ENCODE measurements at regions not wholly inside any gene's neighbourhood (a gene's known extent, or its start where the extent isn't known, plus 50 kb on each side); places are given as distances from the start of the nearest gene placed in this dataset.

GRCh38 chr3:110744723-110745122 is 326.9 kb upstream of the NECTIN3 start:
- TF ChIP-seq ZBTB7A (IDR thresholded peaks at IDR 0.05; ENCODE audit: low read depth) (no peak), NFIC (IDR thresholded peaks at IDR 0.05) (no peak)
- TF ChIP-seq, protein P1, sequence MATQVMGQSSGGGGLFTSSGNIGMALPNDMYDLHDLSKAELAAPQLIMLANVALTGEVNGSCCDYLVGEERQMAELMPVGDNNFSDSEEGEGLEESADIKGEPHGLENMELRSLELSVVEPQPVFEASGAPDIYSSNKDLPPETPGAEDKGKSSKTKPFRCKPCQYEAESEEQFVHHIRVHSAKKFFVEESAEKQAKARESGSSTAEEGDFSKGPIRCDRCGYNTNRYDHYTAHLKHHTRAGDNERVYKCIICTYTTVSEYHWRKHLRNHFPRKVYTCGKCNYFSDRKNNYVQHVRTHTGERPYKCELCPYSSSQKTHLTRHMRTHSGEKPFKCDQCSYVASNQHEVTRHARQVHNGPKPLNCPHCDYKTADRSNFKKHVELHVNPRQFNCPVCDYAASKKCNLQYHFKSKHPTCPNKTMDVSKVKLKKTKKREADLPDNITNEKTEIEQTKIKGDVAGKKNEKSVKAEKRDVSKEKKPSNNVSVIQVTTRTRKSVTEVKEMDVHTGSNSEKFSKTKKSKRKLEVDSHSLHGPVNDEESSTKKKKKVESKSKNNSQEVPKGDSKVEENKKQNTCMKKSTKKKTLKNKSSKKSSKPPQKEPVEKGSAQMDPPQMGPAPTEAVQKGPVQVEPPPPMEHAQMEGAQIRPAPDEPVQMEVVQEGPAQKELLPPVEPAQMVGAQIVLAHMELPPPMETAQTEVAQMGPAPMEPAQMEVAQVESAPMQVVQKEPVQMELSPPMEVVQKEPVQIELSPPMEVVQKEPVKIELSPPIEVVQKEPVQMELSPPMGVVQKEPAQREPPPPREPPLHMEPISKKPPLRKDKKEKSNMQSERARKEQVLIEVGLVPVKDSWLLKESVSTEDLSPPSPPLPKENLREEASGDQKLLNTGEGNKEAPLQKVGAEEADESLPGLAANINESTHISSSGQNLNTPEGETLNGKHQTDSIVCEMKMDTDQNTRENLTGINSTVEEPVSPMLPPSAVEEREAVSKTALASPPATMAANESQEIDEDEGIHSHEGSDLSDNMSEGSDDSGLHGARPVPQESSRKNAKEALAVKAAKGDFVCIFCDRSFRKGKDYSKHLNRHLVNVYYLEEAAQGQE (IDR thresholded peaks at IDR 0.05; ENCODE audit: low read depth), result no peak

DNA sequence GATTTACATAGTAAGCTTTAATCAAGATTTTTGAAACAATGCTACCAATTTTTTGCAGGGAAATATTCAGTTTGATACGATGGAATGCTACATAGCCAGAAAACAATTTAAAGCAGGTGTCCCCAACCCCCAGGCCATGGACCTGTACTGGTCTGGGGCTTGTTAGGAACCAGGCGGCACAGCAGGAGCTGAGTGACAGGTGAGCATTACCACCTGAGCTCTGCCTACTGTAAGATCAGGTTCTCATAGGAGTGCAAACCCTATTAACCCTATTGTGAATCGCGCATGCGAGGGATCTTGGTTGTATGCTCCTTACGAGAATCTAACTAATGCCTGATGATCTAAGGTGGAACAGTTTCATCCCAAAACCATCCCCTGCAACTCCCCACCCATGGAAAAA is 322.6 kb upstream of the NECTIN3 start:
- TF ChIP-seq ZBTB7A (IDR thresholded peaks at IDR 0.05; ENCODE audit: low read depth) (no peak), TCF12 (IDR thresholded peaks at IDR 0.05; ENCODE audit: low read depth) (no peak), MAX (IDR thresholded peaks at IDR 0.05) (no peak), CEBPB (IDR thresholded peaks at IDR 0.05) (no peak), RAD21 (IDR thresholded peaks at IDR 0.05; ENCODE audit: low read depth) (no peak), YY1 (IDR thresholded peaks at IDR 0.05; ENCODE audit: low read depth) (no peak), EGR1 (IDR thresholded peaks at IDR 0.05) (no peak), EP300 (IDR thresholded peaks at IDR 0.05; ENCODE audit: borderline replicate concordance) (no peak), TAF1 (IDR thresholded peaks at IDR 0.05; ENCODE audit: low read depth) (no peak)

- TF ChIP-seq TAF1 (IDR thresholded peaks at IDR 0.05; ENCODE audit: low read depth), result no peak
These were observed 321.4 kb upstream of the NECTIN3 start for GRCh38 chr3:110750201-110750600.

- TF ChIP-seq RAD21 (IDR thresholded peaks at IDR 0.05; ENCODE audit: low read depth), result no peak
- no peak for TF ChIP-seq NFIC (IDR thresholded peaks at IDR 0.05)
- TF ChIP-seq TCF12 (IDR thresholded peaks at IDR 0.05; ENCODE audit: low read depth), result no peak
These were observed 319.3 kb upstream of the NECTIN3 start for GRCh38 chr3:110752307-110752706.

- TF ChIP-seq, protein P2, sequence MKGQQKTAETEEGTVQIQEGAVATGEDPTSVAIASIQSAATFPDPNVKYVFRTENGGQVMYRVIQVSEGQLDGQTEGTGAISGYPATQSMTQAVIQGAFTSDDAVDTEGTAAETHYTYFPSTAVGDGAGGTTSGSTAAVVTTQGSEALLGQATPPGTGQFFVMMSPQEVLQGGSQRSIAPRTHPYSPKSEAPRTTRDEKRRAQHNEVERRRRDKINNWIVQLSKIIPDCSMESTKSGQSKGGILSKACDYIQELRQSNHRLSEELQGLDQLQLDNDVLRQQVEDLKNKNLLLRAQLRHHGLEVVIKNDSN (IDR thresholded peaks at IDR 0.05), result no peak
- TF ChIP-seq, protein P1 (IDR thresholded peaks at IDR 0.05; ENCODE audit: low read depth), result no peak
- TF ChIP-seq EGR1 (IDR thresholded peaks at IDR 0.05), result no peak
These were observed 318.1 kb upstream of the NECTIN3 start for GRCh38 chr3:110753516-110753915.

- TF ChIP-seq, protein P2 (IDR thresholded peaks at IDR 0.05), result no peak
- TF ChIP-seq, protein P1 (IDR thresholded peaks at IDR 0.05; ENCODE audit: low read depth), result no peak
- no peak for TF ChIP-seq EGR1 (IDR thresholded peaks at IDR 0.05)
- TF ChIP-seq TAF1 (IDR thresholded peaks at IDR 0.05; ENCODE audit: low read depth), result no peak
- no peak for TF ChIP-seq CREB1 (IDR thresholded peaks at IDR 0.05; ENCODE audit: low read depth)
- no peak for TF ChIP-seq YY1 (IDR thresholded peaks at IDR 0.05; ENCODE audit: low read depth)
These were observed 317.3 kb upstream of the NECTIN3 start for GRCh38 chr3:110754212-110754916.

Data from Ishikawa (cell line).